NCI-H2196 (cell line): ENCODE measurements at regions not wholly inside any gene's neighbourhood (a gene's known extent, or its start where the extent isn't known, plus 50 kb on each side); places are given as distances from the start of the nearest gene placed in this dataset.

ENCODE experiments used
- DNase-seq: peaks from one replicate; lab custom pipeline; 2025; ENCODE audit not compliant: unreplicated experiment; lab: John Stamatoyannopoulos, UW

DNA sequence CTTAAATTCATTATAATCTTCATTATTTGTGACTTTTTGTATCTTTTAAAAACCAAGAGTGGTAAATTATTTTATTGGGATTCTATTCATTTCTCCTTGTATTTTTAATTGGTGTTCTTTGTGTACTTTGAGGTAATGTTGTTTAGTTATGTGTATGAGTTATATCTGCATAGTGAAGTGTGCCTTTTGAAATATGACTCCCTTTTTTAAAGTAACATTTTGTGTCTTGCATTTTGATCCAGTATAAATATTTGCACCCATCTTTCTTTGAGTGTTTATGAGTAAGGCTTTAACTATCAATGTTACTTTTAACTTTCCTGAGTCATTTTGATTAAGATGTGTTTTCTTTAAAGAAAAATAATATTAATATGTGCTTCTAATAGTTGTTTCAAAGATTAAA is 90.0 kb upstream of the MYOCD start:
- DNase-seq = no peak

DNA sequence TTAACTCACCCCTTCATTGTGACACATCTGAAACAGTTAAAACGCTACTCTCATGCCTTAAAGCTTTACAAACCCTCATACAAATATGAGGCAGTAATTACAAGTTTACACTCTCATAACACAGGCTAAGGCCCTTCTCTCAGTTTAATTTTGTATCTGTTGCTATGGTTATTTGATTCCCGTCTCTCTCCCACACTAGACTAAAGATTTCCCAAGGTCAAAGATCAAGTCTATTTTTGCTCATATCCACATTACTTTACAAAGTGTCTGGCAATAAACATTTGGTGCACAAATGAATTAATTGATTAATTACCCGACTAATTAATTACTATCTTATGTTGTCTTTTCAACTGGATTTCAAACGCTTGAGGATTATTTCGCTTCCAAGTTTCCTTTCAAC is 86.4 kb upstream of the MYOCD start:
- DNase-seq = no peak

GRCh38 chr17:12580640-12581039 is 85.0 kb upstream of the MYOCD start:
- DNase-seq = no peak

- no peak for DNase-seq
Measured at GRCh38 chr17:12584727-12585126, 81.0 kb upstream of the MYOCD start.

DNA sequence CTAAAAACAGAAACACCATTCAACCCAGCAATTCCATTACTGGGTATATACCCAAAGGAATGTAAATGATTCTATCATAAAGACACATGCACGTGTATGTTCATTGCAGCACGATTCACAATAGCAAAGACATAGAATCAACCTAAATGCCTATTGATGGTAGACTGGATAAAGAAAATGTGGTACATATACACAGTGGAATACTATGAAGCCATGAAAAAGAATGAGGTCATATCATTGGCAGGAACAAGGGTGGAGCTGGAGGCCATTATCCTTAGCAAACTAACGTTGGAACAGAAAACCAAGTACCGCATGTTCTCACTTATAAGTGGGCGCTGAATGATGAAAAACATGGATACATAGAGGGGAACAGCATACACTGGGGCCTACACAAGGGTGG is 77.2 kb upstream of the MYOCD start:
- DNase-seq = no peak

GRCh38 chr17:12590417-12590816 is 75.3 kb upstream of the MYOCD start:
- no peak for DNase-seq

DNA sequence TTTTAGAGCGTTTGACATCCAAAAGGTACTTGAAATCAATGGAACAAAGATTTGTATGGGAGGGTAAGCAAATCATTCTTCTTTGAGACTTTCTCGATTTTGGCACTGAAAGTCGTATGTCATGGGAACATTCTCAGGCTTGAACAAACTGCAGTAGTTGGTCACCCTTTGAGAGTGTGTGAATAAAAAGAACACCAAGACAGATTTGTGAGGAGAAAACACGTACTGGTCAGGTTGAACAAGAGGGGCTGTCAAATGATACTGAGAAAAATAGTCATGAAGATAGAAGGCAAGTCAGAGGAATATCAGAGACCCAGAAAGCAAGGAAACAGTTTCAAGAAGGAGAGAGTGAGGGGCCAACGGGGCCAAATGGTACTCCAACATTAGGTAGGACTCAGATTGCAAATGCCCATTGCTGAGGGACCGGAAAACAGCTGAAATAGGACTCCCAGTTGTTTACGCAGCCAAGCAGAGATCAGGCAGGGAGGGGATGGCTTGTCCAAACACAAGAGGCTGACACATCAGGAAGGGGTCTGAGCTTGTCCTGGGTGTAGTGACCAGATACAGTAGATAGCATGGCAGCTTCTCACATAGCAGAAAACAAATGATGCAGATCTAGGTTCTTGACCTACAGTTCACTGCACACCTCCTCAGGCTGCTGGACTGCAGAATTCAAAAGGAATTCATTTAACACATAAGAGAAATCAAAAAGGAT is 74.5 kb upstream of the MYOCD start:
- no peak for DNase-seq

DNA sequence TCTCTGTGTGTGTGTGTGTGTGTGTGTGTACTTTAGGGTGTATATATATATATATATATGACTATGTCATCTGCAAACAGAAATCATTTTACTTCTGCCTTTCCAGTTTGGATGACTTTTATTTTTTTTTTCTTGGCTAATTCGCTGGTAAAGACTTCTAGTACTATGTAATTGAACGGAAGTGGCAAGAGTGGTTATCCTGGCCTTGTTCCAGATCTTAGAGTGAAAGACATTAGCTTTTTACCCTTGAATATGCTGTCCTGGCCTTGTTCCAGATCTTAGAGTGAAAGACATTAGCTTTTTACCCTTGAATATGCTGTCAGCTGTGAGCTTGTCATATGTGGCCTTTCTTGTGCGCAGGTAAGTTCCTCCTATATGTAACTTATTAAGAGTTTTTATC is 72.7 kb upstream of the MYOCD start:
- DNase-seq = no peak

- DNase-seq = no peak
Measured at GRCh38 chr17:12596961-12597360, 68.7 kb upstream of the MYOCD start.

DNA sequence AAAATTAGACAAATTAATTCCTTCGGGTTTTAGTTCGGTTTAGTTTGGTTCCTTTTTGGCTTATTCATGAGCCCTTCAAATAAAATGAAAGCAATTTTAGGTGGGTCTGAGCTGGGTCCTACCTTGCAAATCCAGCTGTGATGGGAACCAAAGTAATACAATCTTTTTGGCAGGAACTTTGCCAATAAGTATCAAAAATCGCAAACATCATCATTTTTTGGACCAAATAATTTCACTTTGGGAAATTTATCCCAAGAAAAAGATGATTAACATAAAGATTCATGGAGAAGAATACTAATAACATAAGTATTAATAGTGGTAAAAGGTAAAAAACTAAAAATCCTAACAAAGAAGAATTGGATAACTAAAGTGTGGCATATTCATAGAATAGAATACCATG is 67.8 kb upstream of the MYOCD start:
- DNase-seq = no peak

DNA sequence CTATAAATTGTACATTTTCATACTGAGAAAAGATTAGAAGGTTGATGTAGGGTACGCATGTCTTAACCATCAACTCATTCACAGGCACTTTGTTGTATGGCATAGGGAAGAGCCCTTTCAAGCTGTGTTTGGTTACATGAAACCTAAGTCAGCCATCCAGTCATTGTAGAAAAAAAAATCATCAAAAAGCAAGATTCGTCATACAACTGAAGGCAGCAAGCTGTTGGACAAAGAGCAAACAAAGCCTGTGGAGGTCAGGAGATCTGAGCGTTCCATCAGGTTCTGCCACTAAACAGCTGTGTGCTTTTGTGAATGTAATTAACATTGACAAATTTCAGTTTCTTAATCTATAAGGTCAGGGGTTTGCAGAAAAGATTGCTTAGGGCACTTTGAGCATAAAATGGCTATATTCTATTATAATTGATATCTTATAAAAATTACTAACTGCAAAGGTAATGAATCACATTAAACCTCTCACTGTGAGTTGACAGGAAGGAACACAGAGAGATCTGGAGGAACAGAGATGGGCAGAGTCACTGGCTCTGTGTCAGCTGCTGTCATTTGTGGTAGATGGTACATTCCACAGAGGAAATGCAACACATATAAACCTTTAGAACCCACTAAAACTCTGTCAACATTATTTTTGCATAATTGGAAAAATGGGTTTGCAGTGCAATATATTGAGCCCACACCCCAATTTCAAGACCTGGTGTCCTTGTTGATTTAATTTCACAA is 66.3 kb upstream of the MYOCD start:
- no peak for DNase-seq

DNA sequence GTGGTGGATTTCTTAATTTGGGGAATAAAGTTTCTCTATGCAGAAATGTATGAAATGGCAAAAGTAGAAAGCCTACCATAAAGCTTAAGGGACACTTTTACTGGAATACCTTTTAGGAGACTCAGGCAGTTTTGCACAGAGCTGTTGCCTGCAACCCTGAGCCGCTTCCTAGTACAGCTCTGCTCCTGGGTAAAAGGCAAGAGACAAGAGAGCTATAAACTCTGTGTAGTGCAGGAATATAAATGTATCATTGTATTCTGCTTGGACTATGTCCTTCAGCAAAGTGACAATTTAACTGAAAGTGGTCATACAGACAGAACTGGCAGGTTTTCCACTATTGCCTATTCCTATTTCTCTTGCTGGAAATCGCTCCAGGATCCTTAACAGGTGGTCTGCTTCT is 65.3 kb upstream of the MYOCD start:
- no peak for DNase-seq

- no peak for DNase-seq
Measured at GRCh38 chr17:12603566-12603965, 62.1 kb upstream of the MYOCD start.

- no peak for DNase-seq
Measured at GRCh38 chr17:12605222-12605621, 60.5 kb upstream of the MYOCD start.

DNA sequence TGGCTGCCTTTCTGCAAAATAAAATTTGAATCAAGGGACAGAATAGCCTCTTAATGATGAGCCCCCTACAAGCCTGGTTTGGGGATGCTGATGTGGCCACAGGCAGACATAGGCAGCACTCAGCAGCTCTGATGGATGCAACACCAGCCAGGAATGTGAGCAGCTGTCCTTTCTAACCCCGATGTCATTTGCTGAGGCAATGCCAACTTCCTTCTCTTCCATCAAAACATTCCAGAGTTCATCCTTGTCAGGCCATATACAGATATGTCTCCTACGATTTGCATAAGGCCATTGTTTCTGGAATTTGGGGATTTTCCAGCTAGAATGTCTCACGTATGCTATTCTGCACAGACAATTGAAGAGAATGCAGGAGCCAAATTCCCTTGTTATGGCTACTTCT is 52.1 kb upstream of the MYOCD start:
- DNase-seq = no peak
